ENCODE measurements at regions not wholly inside any gene's neighbourhood (a gene's known extent, or its start where the extent isn't known, plus 50 kb on each side); places are given as distances from the start of the nearest gene placed in this dataset.

GRCh38 chr13:43979492-43979891 is 99.8 kb downstream of the LACC1 start:
- H3K4me3 ChIP-seq (ENCODE audit: low read depth, low read length), result no peak overlapping the region
- no peak for TF ChIP-seq CTCF (IDR thresholded peaks at IDR 0.05; ENCODE audit: insufficient read depth, low read depth, low read length, missing control alignments)
- no peak for DNase-seq (ENCODE audit: low read depth)

- H3K4me3 ChIP-seq (ENCODE audit: low read depth, low read length), result no peak overlapping the region
- DNase-seq (ENCODE audit: low read depth), result no peak
- TF ChIP-seq CTCF (IDR thresholded peaks at IDR 0.05; ENCODE audit: insufficient read depth, low read depth, low read length, missing control alignments), result no peak
Measured at GRCh38 chr13:43980587-43980986, 100.9 kb downstream of the LACC1 start.

GRCh38 chr13:43981091-43981490 is 101.4 kb downstream of the LACC1 start:
- no peak overlapping the region for H3K4me3 ChIP-seq (ENCODE audit: low read depth, low read length)
- peak; percentile 12 for DNase-seq (ENCODE audit: low read depth)
- peak; percentile 17 for TF ChIP-seq CTCF (IDR thresholded peaks at IDR 0.05; ENCODE audit: insufficient read depth, low read depth, low read length, missing control alignments)

GRCh38 chr13:43981512-43982301 is 102.0 kb downstream of the LACC1 start:
- H3K4me3 ChIP-seq (ENCODE audit: low read depth, low read length), result no peak overlapping the region
- no peak for DNase-seq (ENCODE audit: low read depth)
- no peak for TF ChIP-seq CTCF (IDR thresholded peaks at IDR 0.05; ENCODE audit: insufficient read depth, low read depth, low read length, missing control alignments)

DNA sequence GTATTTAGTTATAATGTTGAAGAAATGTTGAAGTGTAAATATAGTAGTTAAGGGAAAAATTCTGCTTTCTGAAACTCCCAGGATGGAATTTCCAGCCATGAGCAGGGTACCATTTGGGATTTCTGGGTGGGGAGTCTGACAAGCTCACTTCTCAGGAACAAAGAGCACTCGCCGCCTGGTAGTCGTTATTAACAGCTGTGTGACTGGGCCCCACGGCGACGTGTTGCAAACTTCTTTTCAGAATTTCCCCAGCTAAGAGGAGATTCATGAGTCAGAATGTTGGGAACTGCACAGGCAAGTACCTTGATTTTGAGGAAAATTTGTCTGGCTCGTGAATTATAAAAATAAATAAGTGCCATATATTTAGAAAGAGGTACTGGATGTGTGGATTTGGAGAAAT is 103.7 kb downstream of the LACC1 start:
- TF ChIP-seq CTCF (IDR thresholded peaks at IDR 0.05; ENCODE audit: insufficient read depth, low read depth, low read length, missing control alignments), result no peak
- no peak overlapping the region for H3K4me3 ChIP-seq (ENCODE audit: low read depth, low read length)
- DNase-seq (ENCODE audit: low read depth), result no peak

DNA sequence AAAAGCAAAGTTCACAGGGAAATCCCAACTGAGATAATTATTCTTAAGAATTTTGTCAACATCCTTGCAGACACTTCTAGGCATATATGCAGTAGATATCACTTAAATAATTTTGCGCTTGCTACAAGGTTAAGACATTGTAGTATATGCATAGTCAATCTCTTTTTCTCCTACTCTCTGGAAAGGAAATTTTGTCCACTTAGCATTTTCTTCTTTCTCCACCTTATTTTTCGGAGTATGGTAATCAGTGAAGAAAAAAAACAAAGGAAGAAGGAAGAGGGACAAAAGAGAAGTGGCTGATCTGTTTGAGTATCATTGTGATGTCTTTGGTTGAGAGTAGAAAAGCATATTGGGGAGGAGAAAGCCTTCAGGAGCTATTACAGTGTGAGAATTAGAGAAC is 104.6 kb downstream of the LACC1 start:
- no peak overlapping the region for H3K4me3 ChIP-seq (ENCODE audit: low read depth, low read length)
- TF ChIP-seq CTCF (IDR thresholded peaks at IDR 0.05; ENCODE audit: insufficient read depth, low read depth, low read length, missing control alignments), result no peak
- no peak for DNase-seq (ENCODE audit: low read depth)

All from GM12865 (cell line).